DND-41 (cell line): ENCODE measurements at regions not wholly inside any gene's neighbourhood (a gene's known extent, or its start where the extent isn't known, plus 50 kb on each side); places are given as distances from the start of the nearest gene placed in this dataset.

Experiments used
- ATAC-seq: fragments of 200-7000 bp; cut with Tn5 transposase; 3 replicates; pipeline ENCODE4 v1.9.1; 2021; ENCODE audit warnings: low read depth; ENCODE audit not compliant: insufficient read depth
- DNase-seq: peaks from one replicate; pipeline ENCODE4 v3.0.0-alpha.2; 2020
- H2AFZ ChIP-seq: 2 replicates; pipeline ENCODE4 v1.6.0; 2012; ENCODE audit warnings: low read depth, low read length
- H3K27ac ChIP-seq: 2 replicates; pipeline ENCODE4 v1.5.1; 2012; ENCODE audit warnings: low read length, inconsistent platforms
- H3K27me3 ChIP-seq: fragments of 200-600 bp; sonication (generic); 2 replicates; pipeline ENCODE4 v1.6.0; 2012; ENCODE audit warnings: low read length, mild to moderate bottlenecking, inconsistent platforms; ENCODE audit not compliant: insufficient read depth, poor library complexity
- H3K36me3 ChIP-seq: 2 replicates; pipeline ENCODE4 v1.5.1; 2012; ENCODE audit warnings: low read length, inconsistent platforms; ENCODE audit not compliant: insufficient read depth
- H3K4me1 ChIP-seq: 2 replicates; pipeline ENCODE4 v1.5.1; 2012; ENCODE audit warnings: mild to moderate bottlenecking, low read length; ENCODE audit not compliant: insufficient read depth
- H3K4me2 ChIP-seq: 2 replicates; pipeline ENCODE4 v1.6.0; 2012; ENCODE audit warnings: mild to moderate bottlenecking, moderate library complexity, low read length, inconsistent platforms; ENCODE audit not compliant: insufficient read depth
- H3K4me3 ChIP-seq, 2 experiments: fragments of 200-600 bp in 1 of 2; shearing (Covaris generic) in 1 of 2; 2 replicates each; pipeline ENCODE4 v1.5.1; 2012 to 2016; ENCODE audit warnings: inconsistent platforms in 2 of 2, low read length in 2 of 2, mild to moderate bottlenecking in 2 of 2, low read depth in 1 of 2, moderate library complexity in 1 of 2
- H3K79me2 ChIP-seq: 2 replicates; pipeline ENCODE4 v1.6.0; 2012; ENCODE audit warnings: low read length, inconsistent platforms; ENCODE audit not compliant: insufficient read depth
- H3K9ac ChIP-seq: 2 replicates; pipeline ENCODE4 v1.6.0; 2012; ENCODE audit warnings: low read depth, mild to moderate bottlenecking, inconsistent platforms, low read length, moderate library complexity
- H3K9me3 ChIP-seq: 2 replicates; pipeline ENCODE4 v1.5.1; 2012; ENCODE audit warnings: low read length, moderate library complexity, mild to moderate bottlenecking, inconsistent platforms; ENCODE audit not compliant: insufficient read depth, severe bottlenecking
- H4K20me1 ChIP-seq: 2 replicates; pipeline ENCODE4 v1.6.0; 2012; ENCODE audit warnings: low read length; ENCODE audit not compliant: insufficient read depth
- CTCF ChIP-seq: IDR thresholded peaks from 2 replicates; pipeline ENCODE4 v1.5.1; 2012; ENCODE audit warnings: borderline replicate concordance, low read length, moderate library complexity, mild to moderate bottlenecking; ENCODE audit not compliant: poor library complexity, severe bottlenecking; ENCODE audit errors: extremely low read depth
- EZH2 ChIP-seq: IDR thresholded peaks from 3 replicates; pipeline ENCODE4 v1.6.1; 2012; ENCODE audit warnings: borderline replicate concordance, low read depth, mild to moderate bottlenecking, moderate library complexity, low read length, inconsistent platforms; ENCODE audit not compliant: severe bottlenecking

DNA sequence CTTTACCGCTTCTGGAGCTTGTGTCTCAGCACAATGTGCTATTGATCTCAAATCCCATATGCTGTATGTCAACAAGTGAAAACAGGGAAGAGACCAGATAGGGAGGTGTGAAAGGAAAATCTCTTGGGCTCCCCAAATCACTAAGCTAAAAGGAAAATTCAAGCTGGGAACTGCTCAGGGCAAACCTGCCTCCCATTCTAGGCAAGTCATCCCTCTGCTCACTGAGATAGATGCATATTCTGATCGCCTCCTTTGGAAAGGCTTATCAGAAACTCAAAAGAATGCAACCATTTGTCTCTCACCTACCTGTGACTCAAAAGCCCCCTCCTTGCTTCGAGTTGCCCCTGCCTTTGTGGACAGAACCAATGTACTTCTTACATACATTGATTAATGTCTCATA, 161.1 kb upstream of the LYZL1 start:
- H3K27ac ChIP-seq: no peak overlapping the region
- no peaks in the 10 kb centered on the region for H3K4me1 ChIP-seq
- no peak for TF ChIP-seq CTCF
- no peak for TF ChIP-seq EZH2

GRCh38 chr10:29130190-29130673, 158.6 kb upstream of the LYZL1 start:
- Histone ChIP-seq H3K27me3 (peaks cover 10% of the 10 kb centered on the region), H3K9me3 (no peaks in the 10 kb centered on the region), H3K4me1 (no peaks in the 10 kb centered on the region), H3K4me3 (no peak overlapping the region), H3K36me3 (no peaks in the 10 kb centered on the region), H2AFZ (no peak overlapping the region), H3K9ac (no peak overlapping the region), H3K4me2 (no peak overlapping the region), H3K79me2 (no peaks in the 10 kb centered on the region), H3K27ac (no peak overlapping the region), H4K20me1 (no peaks in the 10 kb centered on the region)
- DNase-seq (no peak), ATAC-seq (no peak)
- TF ChIP-seq EZH2: no peak
- peak; percentile 61 for TF ChIP-seq CTCF

More for the DNA sequence above, 161.1 kb upstream of the LYZL1 start:
- H3K4me2 ChIP-seq: no peak overlapping the region
- H3K9me3 ChIP-seq: no peaks in the 10 kb centered on the region
- ATAC-seq (no peak), DNase-seq (no peak)
- H4K20me1 ChIP-seq: no peaks in the 10 kb centered on the region
- no peaks in the 10 kb centered on the region for H3K79me2 ChIP-seq
- no peaks in the 10 kb centered on the region for H3K27me3 ChIP-seq
- no peak overlapping the region for H3K9ac ChIP-seq
- no peak overlapping the region for H2AFZ ChIP-seq
- no peaks in the 10 kb centered on the region for H3K36me3 ChIP-seq
- no peak overlapping the region for H3K4me3 ChIP-seq

DNA sequence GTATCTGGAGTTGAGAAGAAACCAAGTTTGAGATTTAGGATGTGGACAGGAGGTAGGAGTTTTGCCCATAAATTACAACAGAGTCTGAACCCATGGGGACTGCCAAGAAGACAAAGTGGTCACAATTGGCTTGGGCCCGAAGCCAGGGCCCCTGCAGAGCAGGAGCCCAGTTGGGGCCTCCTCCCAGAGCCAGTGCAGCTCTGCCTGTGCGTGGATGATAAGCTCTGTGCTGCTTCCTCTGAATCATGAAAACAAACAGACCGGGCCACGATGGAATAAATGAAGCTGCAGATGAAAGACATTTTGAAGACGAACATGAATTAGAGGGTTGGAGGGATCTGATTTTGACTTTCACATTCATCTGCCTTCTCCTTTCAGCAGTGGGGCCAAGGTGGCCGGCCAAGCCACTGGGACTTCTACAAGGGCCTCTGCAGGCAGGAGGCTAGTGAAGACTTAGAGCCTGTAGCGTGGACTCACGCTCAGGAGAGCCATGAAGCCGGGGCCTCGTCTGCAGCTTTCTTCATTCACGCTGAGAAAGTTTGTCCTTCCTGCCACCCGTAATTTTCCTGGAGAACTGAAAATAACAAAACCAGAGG, 156.8 kb upstream of the LYZL1 start:
- H3K9ac ChIP-seq: no peak overlapping the region
- H3K27ac ChIP-seq: no peak overlapping the region
- H2AFZ ChIP-seq: no peak overlapping the region
- H3K4me2 ChIP-seq: no peak overlapping the region
- H3K4me3 ChIP-seq: no peak overlapping the region
- DNase-seq: no peak
- no peak for ATAC-seq
- H3K27me3 ChIP-seq: peaks cover 16% of the 10 kb centered on the region
- no peaks in the 10 kb centered on the region for H3K79me2 ChIP-seq
- no peaks in the 10 kb centered on the region for H3K4me1 ChIP-seq
- H3K9me3 ChIP-seq: no peaks in the 10 kb centered on the region
- TF ChIP-seq CTCF: no peak
- TF ChIP-seq EZH2: no peak
- H3K36me3 ChIP-seq: no peaks in the 10 kb centered on the region
- H4K20me1 ChIP-seq: no peaks in the 10 kb centered on the region
